ENCODE measurements at regions not wholly inside any gene's neighbourhood (a gene's known extent, or its start where the extent isn't known, plus 50 kb on each side); places are given as distances from the start of the nearest gene placed in this dataset.
"Not testable (repeated sequence)": the region's sequence is repeated elsewhere in the genome, so short reads cannot be mapped to it uniquely, and the experiment has no call there.

DNA sequence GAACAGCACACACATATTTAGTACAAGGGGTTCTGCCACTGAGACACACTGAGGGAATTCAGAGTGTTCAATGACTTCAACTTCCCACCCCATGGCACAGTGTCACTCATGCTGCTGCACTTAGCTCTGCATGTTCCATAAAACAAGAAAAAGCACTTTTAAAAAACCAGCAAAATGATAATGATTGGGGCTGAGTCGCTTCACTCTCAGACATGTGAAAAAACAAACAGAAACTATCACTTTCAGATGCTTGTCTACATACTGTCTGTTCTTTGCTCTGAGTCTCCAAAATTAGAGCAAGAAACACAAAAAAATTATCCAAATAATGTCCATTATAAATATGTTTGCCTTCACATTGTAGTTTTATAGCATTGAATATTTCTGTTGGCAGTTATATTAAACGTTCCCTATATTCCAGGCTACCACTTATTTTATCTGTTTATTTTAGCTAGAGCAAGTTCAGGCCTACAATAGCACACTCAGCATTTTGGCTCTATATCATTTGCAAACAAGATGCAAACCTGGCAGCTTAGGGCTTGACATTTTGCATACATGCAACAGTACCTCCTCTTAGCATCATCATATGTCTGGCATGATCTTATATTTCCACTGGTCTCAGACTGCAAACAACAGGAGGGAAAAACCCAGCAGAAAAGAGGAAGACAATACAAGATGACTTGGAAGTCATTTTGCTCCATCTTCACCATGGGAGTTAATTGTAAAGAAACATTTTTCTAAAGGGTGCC, 398.8 kb downstream of the HACE1 start:
- no peak for TF ChIP-seq CTCF (IDR thresholded peaks at IDR 0.05; ENCODE audit: insufficient read depth, low read length, missing control alignments)
- H3K4me3 ChIP-seq (ENCODE audit: low read depth, low read length): no peak overlapping the region
- POLR2A ChIA-PET: no interaction called here
- no peak for DNase-seq (ENCODE audit: low read depth, low spot score)
- CTCF ChIA-PET: no interaction called here

DNA sequence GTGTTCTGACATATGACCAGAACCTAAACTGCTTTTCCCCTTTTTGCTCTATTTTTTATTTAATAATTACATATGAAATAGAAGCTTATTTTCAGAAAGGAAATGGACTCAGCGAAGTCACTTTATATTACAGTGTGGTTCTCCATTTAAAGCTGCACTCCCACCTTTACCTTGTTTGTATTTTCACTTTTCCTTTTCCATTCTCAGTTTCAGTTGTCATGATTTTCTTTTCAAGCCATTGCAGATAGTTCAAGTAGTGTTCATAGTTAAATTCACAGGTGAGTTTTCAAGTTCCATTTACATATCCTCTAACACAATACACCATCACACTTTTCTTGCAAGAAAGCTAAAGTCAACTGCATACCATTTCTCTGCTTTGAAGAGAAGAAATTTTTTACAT, 400.2 kb downstream of the HACE1 start:
- no peak overlapping the region for H3K4me3 ChIP-seq (ENCODE audit: low read depth, low read length)
- no peak for TF ChIP-seq CTCF (IDR thresholded peaks at IDR 0.05; ENCODE audit: insufficient read depth, low read length, missing control alignments)
- DNase-seq (ENCODE audit: low read depth, low spot score): no peak
- ChIA-PET CTCF (no interaction called here), POLR2A (no interaction called here)

GRCh38 chr6:104449918-104450317, 409.8 kb downstream of the HACE1 start:
- ChIA-PET CTCF (no interaction called here), POLR2A (no interaction called here)
- H3K4me3 ChIP-seq (ENCODE audit: low read depth, low read length): no peak overlapping the region
- no peak for TF ChIP-seq CTCF (IDR thresholded peaks at IDR 0.05; ENCODE audit: insufficient read depth, low read length, missing control alignments)
- DNase-seq (ENCODE audit: low read depth, low spot score): no peak

DNA sequence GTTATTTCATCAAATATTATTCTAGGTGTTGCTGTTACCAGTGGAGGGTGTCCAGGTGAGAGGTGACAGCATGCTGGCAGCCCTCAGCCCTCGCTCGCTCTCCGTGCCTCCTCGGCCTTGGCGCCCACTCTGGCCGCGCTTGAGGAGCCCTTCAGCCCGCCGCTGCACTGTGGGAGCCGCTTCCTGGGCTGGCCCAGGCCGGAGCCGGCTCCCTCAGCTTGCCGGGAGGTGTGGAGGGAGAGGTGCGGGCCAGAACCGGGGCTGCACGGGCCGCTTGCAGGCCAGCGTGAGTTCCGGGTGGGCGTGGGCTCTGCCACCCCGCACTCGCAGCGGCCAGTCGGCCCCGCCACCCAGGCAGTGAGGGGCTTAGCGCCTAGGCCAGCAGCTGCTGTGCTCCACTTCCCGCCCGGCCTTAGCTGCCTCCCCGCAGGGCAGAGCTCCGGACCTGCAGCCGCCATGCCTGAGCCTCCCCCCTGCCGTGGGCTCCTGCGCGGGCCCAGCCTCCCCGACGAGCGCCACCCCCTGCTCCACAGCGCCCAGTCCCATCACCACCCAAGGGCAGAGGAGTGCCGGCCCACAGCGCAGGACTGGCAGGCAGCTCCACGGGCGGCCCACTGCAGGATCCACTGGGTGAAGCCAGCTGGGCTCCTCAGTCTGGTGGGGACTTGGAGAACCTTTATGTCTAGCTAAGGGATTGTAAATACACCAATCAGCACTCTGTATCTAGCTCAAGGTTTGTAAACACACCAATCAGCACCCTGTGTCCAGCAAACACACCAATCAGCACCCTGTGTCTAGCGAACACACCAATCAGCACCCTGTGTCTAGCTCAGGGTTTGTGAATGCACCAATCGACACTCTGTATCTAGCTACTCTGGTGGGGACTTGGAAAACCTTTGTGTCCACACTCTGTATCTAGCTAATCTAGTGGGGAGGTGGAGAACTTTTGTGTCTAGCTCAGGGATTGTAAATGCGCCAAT, 413.3 kb downstream of the HACE1 start:
- POLR2A ChIA-PET; CTCF ChIA-PET; DNase-seq (ENCODE audit: low read depth, low spot score); H3K4me3 ChIP-seq (ENCODE audit: low read depth, low read length): not testable (repeated sequence)

GRCh38 chr6:104434519-104434918, 425.2 kb downstream of the HACE1 start:
- CTCF ChIA-PET: no interaction called here
- no peak overlapping the region for H3K4me3 ChIP-seq (ENCODE audit: low read depth, low read length)
- POLR2A ChIA-PET: no interaction called here
- no peak for TF ChIP-seq CTCF (IDR thresholded peaks at IDR 0.05; ENCODE audit: insufficient read depth, low read length, missing control alignments)
- no peak for DNase-seq (ENCODE audit: low read depth, low spot score)

DNA sequence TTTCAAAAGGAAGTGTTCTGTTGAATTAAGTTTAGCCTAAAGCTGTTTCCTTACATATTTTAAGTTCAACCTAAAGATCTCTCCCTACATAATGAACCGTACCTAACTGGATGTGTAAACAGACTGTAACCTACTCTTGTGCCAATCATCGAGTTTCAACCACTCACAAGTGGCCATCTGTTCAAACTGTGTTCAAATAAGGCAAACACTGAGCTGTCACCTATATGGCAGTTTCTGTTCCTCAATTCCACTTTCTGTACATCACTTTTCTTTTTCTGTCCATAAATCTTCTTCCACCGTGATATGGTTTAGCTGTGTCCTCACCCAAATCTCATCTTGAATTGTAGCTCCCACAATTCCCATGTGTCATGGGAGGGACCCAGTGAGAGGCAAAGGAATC, 428.6 kb downstream of the HACE1 start:
- DNase-seq (ENCODE audit: low read depth, low spot score): no peak
- TF ChIP-seq CTCF (IDR thresholded peaks at IDR 0.05; ENCODE audit: insufficient read depth, low read length, missing control alignments): no peak
- ChIA-PET CTCF (no interaction called here), POLR2A (no interaction called here)
- no peak overlapping the region for H3K4me3 ChIP-seq (ENCODE audit: low read depth, low read length)
